Upper lobe of left lung (tissue), 6 donors: ENCODE measurements at regions not wholly inside any gene's neighbourhood (a gene's known extent, or its start where the extent isn't known, plus 50 kb on each side); places are given as distances from the start of the nearest gene placed in this dataset.

Experiments
- ATAC-seq, 2 donors: fragments of 200-7000 bp; cut with Tn5 transposase; one replicate each; pipeline ENCODE4 v1.9.1; 2022; ENCODE audit warnings: mild to moderate bottlenecking in 2 of 2, moderate library complexity in 2 of 2; ENCODE audit not compliant: low FRiP score in 2 of 2
- DNase-seq, 2 donors: peaks; one replicate each; pipeline ENCODE4 v3.0.0-alpha.2; 2019 to 2020
- H3K27ac ChIP-seq, 4 donors: fragments of 200-600 bp; sonication (generic); one replicate each; pipeline ENCODE4 v1.5.1; 2016 to 2019
- H3K27me3 ChIP-seq, 4 donors: fragments of 200-600 bp; sonication (generic); one replicate each; pipeline ENCODE4 v1.5.1; 2017 to 2019
- H3K36me3 ChIP-seq, 4 donors: fragments of 200-600 bp; sonication (generic); one replicate each; pipeline ENCODE4 v1.5.1; 2016 to 2019
- H3K4me1 ChIP-seq, 4 donors: fragments of 200-600 bp; sonication (generic); one replicate each; pipeline ENCODE4 v1.5.1; 2018 to 2019
- H3K4me3 ChIP-seq, 4 donors: fragments of 200-600 bp; sonication (generic); one replicate each; pipeline ENCODE4 v1.5.1; 2017 to 2019; ENCODE audit warnings: mild to moderate bottlenecking in 2 of 4, moderate library complexity in 1 of 4
- H3K9me3 ChIP-seq, 4 donors: fragments of 200-600 bp; sonication (generic); one replicate each; pipeline ENCODE4 v1.5.1; 2018 to 2019
- CTCF ChIP-seq, 6 experiments: fragments of 450-650 bp in 4 of 6; fragments of 200-600 bp in 2 of 6; sonication (generic) in 2 of 6; IDR thresholded peaks; one replicate each; pipeline ENCODE4 v1.5.1; 2016 to 2019; ENCODE audit warnings: antibody characterized with exemption in 6 of 6
- EP300 ChIP-seq, 4 donors: sonication (generic); formaldehyde crosslinking; IDR thresholded peaks; one replicate each; pipeline ENCODE4 v1.5.1; 2017; ENCODE audit warnings: antibody characterized with exemption in 4 of 4, control low read depth in 2 of 4
- POLR2A ChIP-seq, 4 donors: fragments of 450-650 bp; IDR thresholded peaks; one replicate each; pipeline ENCODE4 v1.5.1; 2016 to 2017; ENCODE audit warnings: antibody characterized with exemption in 4 of 4, mild to moderate bottlenecking in 2 of 4
- POLR2AphosphoS5 ChIP-seq, 2 donors: sonication (generic); formaldehyde crosslinking; IDR thresholded peaks; one replicate each; pipeline ENCODE4 v1.5.1; 2017; ENCODE audit warnings: antibody characterized with exemption in 2 of 2
- WGBS, 2 donors: methylation state at CpG; one replicate each; pipeline ENCODE4 v1.1.5; 2017 to 2018; 5-methylcytosine and 5-hydroxymethylcytosine counted together
- donor health status: DM: no; HTN: no; CAD: no; lungs with moderate emphysema.
- donor health status: DM: no; HTN: yes; CAD: no; lungs with severe emphysema.

GRCh38 chr20:61118429-61119224 is 133.4 kb upstream of the CDH4 start:
- no peaks in the 10 kb centered on the region for H3K36me3 ChIP-seq
- TF ChIP-seq POLR2A (IDR thresholded peaks at IDR 0.05) (no peak), EP300 (IDR thresholded peaks at IDR 0.05) (no peak), CTCF (IDR thresholded peaks at IDR 0.05) (no peak), POLR2AphosphoS5 (IDR thresholded peaks at IDR 0.05) (no peak)
- H3K27ac ChIP-seq: no peak overlapping the region
- H3K4me1 ChIP-seq: peaks cover 0 to 6% (median 3%) of the 10 kb centered on the region in 4 donors
- no peak overlapping the region for H3K4me3 ChIP-seq
- no peak for ATAC-seq
- no peaks in the 10 kb centered on the region for H3K9me3 ChIP-seq
- 80 to 85% methylated on average over 12 to 14 of the region's 14 CpGs for WGBS, 2 donors
- H3K27me3 ChIP-seq: no peaks in the 10 kb centered on the region
- DNase-seq: no peak

GRCh38 chr20:61119273-61119672 is 132.8 kb upstream of the CDH4 start:
- no peak overlapping the region for H3K4me3 ChIP-seq
- H3K27ac ChIP-seq: no peak overlapping the region
- no peaks in the 10 kb centered on the region for H3K36me3 ChIP-seq
- no peak for ATAC-seq
- H3K27me3 ChIP-seq: no peaks in the 10 kb centered on the region
- no peaks in the 10 kb centered on the region for H3K9me3 ChIP-seq
- 73 to 81% methylated on average over 10 of the region's 10 CpGs for WGBS, 2 donors
- H3K4me1 ChIP-seq: peaks cover 0 to 6% (median 3%) of the 10 kb centered on the region in 4 donors
- DNase-seq: no peak
- no peak for TF ChIP-seq POLR2A (IDR thresholded peaks at IDR 0.05)
- no peak for TF ChIP-seq EP300 (IDR thresholded peaks at IDR 0.05)
- no peak for TF ChIP-seq POLR2AphosphoS5 (IDR thresholded peaks at IDR 0.05)
- no peak for TF ChIP-seq CTCF (IDR thresholded peaks at IDR 0.05)

GRCh38 chr20:61119794-61120410 is 132.2 kb upstream of the CDH4 start:
- Histone ChIP-seq H3K36me3 (no peaks in the 10 kb centered on the region), H3K27me3 (no peaks in the 10 kb centered on the region), H3K4me3 (no peak overlapping the region), H3K9me3 (no peaks in the 10 kb centered on the region), H3K27ac (no peak overlapping the region), H3K4me1 (peaks cover 0 to 6% (median 3%) of the 10 kb centered on the region in 4 donors)
- no peak for TF ChIP-seq POLR2A (IDR thresholded peaks at IDR 0.05)
- no peak for TF ChIP-seq CTCF (IDR thresholded peaks at IDR 0.05)
- no peak for TF ChIP-seq POLR2AphosphoS5 (IDR thresholded peaks at IDR 0.05)
- TF ChIP-seq EP300 (IDR thresholded peaks at IDR 0.05): no peak
- DNase-seq (no peak), ATAC-seq (no peak)
- 55 to 56% methylated on average over 12 of the region's 12 CpGs for WGBS, 2 donors

GRCh38 chr20:61120595-61121515 is 131.2 kb upstream of the CDH4 start:
- Histone ChIP-seq H3K27me3 (no peaks in the 10 kb centered on the region), H3K4me3 (no peak overlapping the region), H3K36me3 (no peaks in the 10 kb centered on the region), H3K9me3 (no peaks in the 10 kb centered on the region), H3K4me1 (peaks cover 0 to 6% (median 3%) of the 10 kb centered on the region in 4 donors), H3K27ac (no peak overlapping the region)
- WGBS, 2 donors: 45 to 46% methylated on average over 14 to 15 of the region's 17 CpGs
- TF ChIP-seq CTCF (IDR thresholded peaks at IDR 0.05): peak; percentile 9 to 63 (median 40)
- no peak for TF ChIP-seq EP300 (IDR thresholded peaks at IDR 0.05)
- DNase-seq (peak in 1 of 2 donors; percentile 62), ATAC-seq (peak in 1 of 2 donors; percentile 68)
